Spleen (tissue), 7 donors: ENCODE measurements at regions not wholly inside any gene's neighbourhood (a gene's known extent, or its start where the extent isn't known, plus 50 kb on each side); places are given as distances from the start of the nearest gene placed in this dataset.

Experiments used
- POLR2A ChIP-seq, 3 donors: fragments of 450-650 bp; IDR thresholded peaks; one replicate each; pipeline ENCODE4 v1.5.1; 2017; ENCODE audit warnings: antibody characterized with exemption in 3 of 3, mild to moderate bottlenecking in 1 of 3
- POLR2AphosphoS5 ChIP-seq, 3 donors: sonication (generic); formaldehyde crosslinking; IDR thresholded peaks; one replicate each; pipeline ENCODE4 v1.5.1; 2017; ENCODE audit warnings: antibody characterized with exemption in 3 of 3
- TF ChIP-seq, protein P1 (sequence below), 11 experiments: fragments of 200-600 bp in 7 of 11; fragments of 450-650 bp in 4 of 11; sonication (generic) in 4 of 11; IDR thresholded peaks in 8 of 11; conservative IDR thresholded peaks in 3 of 11; 1 replicate in 7 of 11; 2 replicates in 4 of 11; pipeline versions ENCODE4 v1.4.0 to v1.8.0; 2016 to 2021; ENCODE audit warnings: antibody characterized with exemption in 11 of 11, inconsistent platforms in 4 of 11, mild to moderate bottlenecking in 1 of 11
- donor health status: DM: no; HTN: no; CAD: no; lungs with moderate emphysema.
- donor health status: DM: no; HTN: no; CAD: no.
- donor health status: DM: no; HTN: no; CAD: no.

DNA sequence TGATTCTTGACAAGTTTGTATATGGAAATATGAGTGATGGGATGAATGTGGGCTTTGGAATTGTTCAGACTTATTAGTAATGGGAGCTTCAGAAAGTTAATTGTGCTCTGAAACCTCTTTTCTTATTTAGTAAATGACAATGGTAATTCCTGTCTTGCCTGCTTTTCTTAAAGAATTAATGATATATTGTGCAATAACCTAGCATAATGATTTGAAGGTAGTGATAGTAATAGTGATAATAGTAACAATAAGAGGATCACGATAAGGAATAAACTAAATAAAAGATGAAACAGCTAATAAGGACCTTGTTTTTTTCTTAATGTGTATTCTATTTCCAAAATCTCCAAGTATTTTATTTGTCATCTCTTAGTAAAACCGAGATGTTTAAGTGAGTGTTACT is 245.0 kb upstream of the CPHXL start:
- TF ChIP-seq POLR2AphosphoS5 (IDR thresholded peaks at IDR 0.05) (no peak), POLR2A (IDR thresholded peaks at IDR 0.05) (no peak)
- TF ChIP-seq, protein P1, sequence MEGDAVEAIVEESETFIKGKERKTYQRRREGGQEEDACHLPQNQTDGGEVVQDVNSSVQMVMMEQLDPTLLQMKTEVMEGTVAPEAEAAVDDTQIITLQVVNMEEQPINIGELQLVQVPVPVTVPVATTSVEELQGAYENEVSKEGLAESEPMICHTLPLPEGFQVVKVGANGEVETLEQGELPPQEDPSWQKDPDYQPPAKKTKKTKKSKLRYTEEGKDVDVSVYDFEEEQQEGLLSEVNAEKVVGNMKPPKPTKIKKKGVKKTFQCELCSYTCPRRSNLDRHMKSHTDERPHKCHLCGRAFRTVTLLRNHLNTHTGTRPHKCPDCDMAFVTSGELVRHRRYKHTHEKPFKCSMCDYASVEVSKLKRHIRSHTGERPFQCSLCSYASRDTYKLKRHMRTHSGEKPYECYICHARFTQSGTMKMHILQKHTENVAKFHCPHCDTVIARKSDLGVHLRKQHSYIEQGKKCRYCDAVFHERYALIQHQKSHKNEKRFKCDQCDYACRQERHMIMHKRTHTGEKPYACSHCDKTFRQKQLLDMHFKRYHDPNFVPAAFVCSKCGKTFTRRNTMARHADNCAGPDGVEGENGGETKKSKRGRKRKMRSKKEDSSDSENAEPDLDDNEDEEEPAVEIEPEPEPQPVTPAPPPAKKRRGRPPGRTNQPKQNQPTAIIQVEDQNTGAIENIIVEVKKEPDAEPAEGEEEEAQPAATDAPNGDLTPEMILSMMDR (IDR thresholded peaks at IDR 0.05 in 8 of 11, conservative IDR thresholded peaks at IDR 0.05 in 3 of 11) = no peak
